ENCODE measurements at regions not wholly inside any gene's neighbourhood (a gene's known extent, or its start where the extent isn't known, plus 50 kb on each side); places are given as distances from the start of the nearest gene placed in this dataset.

DNA sequence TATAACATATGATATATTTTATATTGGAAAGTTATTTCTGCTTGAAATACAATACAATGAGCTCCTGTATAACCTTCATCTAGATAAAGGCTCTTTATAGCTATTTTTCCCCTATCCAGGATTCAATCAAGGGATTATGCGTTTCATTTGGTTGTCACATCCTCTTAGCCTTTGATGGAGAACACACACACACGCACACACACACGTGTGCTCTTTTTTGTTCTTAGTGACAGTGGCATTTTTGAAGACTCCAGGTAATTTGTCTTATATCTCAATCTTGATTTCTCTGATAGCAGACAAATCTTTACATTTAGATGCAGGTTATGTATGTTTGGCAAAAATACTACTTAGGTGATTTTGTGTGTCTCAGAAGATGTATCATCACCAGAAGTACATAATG, 144.2 kb upstream of the CEP126 start:
- no peak for DNase-seq (ENCODE audit: low read depth)
- no peak overlapping the region for H3K4me3 ChIP-seq (ENCODE audit: low read length)
- TF ChIP-seq, protein P1, sequence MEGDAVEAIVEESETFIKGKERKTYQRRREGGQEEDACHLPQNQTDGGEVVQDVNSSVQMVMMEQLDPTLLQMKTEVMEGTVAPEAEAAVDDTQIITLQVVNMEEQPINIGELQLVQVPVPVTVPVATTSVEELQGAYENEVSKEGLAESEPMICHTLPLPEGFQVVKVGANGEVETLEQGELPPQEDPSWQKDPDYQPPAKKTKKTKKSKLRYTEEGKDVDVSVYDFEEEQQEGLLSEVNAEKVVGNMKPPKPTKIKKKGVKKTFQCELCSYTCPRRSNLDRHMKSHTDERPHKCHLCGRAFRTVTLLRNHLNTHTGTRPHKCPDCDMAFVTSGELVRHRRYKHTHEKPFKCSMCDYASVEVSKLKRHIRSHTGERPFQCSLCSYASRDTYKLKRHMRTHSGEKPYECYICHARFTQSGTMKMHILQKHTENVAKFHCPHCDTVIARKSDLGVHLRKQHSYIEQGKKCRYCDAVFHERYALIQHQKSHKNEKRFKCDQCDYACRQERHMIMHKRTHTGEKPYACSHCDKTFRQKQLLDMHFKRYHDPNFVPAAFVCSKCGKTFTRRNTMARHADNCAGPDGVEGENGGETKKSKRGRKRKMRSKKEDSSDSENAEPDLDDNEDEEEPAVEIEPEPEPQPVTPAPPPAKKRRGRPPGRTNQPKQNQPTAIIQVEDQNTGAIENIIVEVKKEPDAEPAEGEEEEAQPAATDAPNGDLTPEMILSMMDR (conservative IDR thresholded peaks at IDR 0.05; ENCODE audit: low read depth, low read length) = no peak

DNA sequence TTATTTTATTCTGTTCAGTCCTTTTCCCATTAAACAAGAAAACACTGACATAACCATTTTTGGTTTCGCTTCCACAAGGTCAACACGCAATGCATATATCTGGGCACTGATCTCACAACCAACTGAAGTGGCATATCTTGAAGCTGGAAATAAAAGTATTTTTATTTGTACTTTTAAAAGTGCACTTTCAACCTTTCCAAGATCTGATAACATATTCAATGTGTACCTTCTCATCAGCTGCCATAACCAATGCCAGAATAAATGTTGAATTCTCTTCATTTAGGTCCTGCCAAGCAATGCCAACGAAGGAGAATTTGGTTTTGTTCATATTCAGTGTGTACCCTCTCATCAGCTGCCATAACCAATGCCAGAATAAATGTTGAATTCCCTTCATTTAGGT, 148.9 kb upstream of the CEP126 start:
- no peak for DNase-seq (ENCODE audit: low read depth)
- TF ChIP-seq, protein P1 (conservative IDR thresholded peaks at IDR 0.05; ENCODE audit: low read depth, low read length) = no peak
- H3K4me3 ChIP-seq (ENCODE audit: low read length) = no peak overlapping the region

GRCh38 chr11:101759771-101760450, 154.9 kb upstream of the CEP126 start:
- no peak overlapping the region for H3K4me3 ChIP-seq (ENCODE audit: low read length)
- TF ChIP-seq, protein P1 (conservative IDR thresholded peaks at IDR 0.05; ENCODE audit: low read depth, low read length) = peak; percentile 40
- no peak for DNase-seq (ENCODE audit: low read depth)

DNA sequence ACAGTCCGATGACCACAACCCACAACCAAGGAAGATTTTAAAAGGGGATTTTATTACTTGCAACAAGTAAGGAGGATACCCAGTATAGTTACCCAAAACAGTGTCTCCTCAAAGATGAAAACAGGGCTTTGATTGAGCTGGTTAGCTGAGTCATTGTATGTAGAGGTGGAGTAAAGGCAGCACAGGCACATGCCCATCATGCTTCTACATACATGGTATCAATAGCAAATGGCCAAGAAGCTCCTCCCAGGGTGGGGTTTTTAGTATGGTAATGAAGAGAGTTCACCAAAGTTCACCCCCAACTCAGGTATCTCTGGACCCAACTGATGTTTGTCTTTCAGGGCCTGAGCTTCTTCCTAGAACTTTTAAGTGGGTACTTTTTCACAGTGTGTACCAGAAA, 157.1 kb upstream of the CEP126 start:
- TF ChIP-seq, protein P1 (conservative IDR thresholded peaks at IDR 0.05; ENCODE audit: low read depth, low read length) = no peak
- H3K4me3 ChIP-seq (ENCODE audit: low read length) = no peak overlapping the region
- no peak for DNase-seq (ENCODE audit: low read depth)

GRCh38 chr11:101748572-101749344, 165.0 kb upstream of the TRPC6 start:
- DNase-seq (ENCODE audit: low read depth) = no peak
- no peak overlapping the region for H3K4me3 ChIP-seq (ENCODE audit: low read length)
- TF ChIP-seq, protein P1 (conservative IDR thresholded peaks at IDR 0.05; ENCODE audit: low read depth, low read length) = no peak

- TF ChIP-seq, protein P1 (conservative IDR thresholded peaks at IDR 0.05; ENCODE audit: low read depth, low read length) = no peak
- DNase-seq (ENCODE audit: low read depth) = no peak
- H3K4me3 ChIP-seq (ENCODE audit: low read length) = no peak overlapping the region
Measured at GRCh38 chr11:101745756-101746155, 161.9 kb upstream of the TRPC6 start.

GRCh38 chr11:101743828-101744227, 160.0 kb upstream of the TRPC6 start:
- TF ChIP-seq, protein P1 (conservative IDR thresholded peaks at IDR 0.05; ENCODE audit: low read depth, low read length) = no peak
- no peak overlapping the region for H3K4me3 ChIP-seq (ENCODE audit: low read length)
- DNase-seq (ENCODE audit: low read depth) = no peak

All from retinal pigment epithelial cell (primary cell).